Activated CD8-positive, alpha-beta memory T cell treated with anti-CD3 and anti-CD28 coated beads, Interleukin-2, amount 50 U/mL, for 1 hour (primary cell): ENCODE measurements at regions not wholly inside any gene's neighbourhood (a gene's known extent, or its start where the extent isn't known, plus 50 kb on each side); places are given as distances from the start of the nearest gene placed in this dataset.

Experiments
- DNase-seq: peaks from one replicate; pipeline ENCODE4 v3.0.0-alpha.2; 2020; ENCODE audit errors: extremely low read depth

DNA sequence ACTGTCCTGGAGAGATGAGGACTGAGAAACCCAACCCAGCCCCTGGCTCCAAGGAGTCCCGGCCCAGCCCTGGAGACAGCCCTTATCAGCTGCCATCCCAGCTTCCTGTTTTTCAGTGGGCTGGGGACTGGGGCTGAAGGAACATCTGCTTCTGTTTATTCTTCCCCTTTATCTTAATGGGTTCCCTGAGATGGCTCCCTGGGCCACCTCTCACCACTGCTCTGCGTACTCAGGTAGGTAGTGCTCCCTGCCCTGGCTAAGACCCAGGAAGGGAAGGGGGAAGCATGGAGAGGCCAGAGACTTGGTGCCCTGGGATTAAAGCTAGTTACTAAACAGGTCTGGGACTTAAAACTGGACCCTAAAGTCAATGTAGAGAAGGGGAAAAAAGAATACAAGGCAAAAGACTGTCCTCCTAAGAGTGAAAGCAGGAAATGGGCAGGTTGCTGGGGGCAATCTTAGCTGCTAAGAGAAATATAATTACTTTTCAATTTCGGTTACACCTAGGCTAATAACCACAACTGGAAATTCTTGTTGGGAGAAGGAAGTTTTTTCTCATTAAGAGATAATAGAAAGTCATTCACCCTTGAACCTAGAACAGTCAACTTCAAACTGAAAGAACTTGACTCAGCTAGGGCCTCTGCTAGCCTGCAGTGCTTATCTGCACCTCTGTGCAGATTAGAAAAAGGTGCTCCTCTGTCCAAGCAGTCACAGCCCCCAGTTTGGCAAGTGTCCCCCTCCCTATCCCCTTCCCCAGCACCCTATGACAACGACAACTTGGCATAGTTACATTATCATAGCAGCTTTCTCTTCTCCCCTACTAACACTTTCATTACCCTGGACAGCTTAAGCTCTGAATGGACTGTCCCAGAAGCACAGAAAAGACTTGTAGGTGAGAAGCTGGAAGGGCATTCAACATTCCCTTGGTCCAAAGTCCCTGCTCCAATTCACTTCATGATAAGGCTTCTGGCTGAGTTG lies 65.6 kb upstream of the KDM7A start:
- no peak for DNase-seq

DNA sequence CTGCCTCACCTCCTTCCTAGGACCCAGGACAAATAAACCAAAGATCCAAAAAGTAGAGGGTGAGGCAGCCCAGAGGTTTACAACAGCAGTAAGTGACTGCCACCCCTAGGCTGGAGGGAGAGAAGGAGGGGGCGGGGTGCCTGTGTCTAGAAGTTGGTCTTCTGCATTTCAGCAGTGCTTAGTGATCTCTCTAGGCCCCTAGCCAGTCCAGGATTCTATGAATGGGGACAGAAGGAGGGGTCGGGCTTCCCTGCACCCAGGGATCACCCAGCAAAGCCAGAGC lies 62.8 kb upstream of the KDM7A start:
- DNase-seq, result no peak

DNA sequence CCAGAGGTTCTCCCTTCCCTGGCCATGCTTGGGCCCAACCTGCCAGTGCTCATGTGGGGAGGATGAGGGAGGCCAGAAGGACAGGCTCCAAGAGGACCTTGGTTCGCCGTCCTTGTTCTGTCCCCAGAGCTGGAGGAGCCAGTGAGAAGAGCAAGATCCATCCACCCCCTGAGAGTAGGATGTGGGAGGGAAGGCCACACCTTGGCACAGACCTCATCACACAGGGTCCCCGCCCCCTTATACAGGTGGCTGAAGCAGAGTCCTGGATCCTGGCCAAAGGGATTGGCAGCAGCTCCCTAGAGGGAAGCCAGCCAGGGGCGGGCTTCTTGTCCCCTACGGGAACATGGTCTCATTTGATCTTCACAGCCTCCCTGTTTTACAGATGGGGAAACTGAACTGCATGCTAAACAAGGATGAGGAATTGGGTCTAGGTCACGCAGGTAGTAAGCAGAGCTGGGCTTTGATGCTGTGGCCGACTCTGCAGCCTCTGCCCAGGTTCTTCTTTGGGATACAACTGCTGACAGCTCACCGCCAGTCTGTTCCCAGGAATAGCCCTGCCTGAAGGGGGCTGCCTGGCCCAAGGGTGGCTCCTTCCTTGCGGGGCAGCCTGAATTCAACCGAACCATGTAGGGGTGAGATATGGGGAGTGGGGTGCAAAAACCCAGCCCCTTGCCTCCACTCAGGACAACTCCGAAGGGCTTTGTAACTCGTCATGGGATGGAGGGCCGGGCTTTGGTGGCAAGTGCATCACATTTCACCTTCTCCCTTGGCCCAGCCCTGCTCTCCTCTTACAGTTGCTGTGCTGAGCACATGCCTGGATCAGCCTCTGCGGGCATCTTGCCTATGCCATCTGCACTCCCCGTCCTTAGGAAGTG lies 62.2 kb upstream of the KDM7A start:
- DNase-seq, result no peak

DNA sequence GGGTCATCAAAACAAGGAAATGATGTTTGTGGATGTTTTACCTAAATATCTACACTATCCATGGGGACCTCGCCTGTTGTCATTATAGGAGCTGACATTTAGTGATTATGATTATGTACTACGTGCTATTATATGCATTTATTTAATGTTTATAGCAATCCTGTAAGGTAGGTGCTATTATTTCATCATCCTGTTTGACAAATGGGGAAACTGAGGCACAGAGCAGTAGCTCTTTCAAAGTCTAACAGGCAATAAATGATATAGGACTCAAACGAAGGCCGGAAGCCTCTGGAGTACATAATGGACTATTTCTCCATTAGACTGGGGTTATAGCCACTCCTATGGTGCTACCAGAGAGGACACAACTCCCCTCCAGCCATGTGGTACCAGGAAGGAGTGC lies 60.6 kb upstream of the KDM7A start:
- no peak for DNase-seq

DNA sequence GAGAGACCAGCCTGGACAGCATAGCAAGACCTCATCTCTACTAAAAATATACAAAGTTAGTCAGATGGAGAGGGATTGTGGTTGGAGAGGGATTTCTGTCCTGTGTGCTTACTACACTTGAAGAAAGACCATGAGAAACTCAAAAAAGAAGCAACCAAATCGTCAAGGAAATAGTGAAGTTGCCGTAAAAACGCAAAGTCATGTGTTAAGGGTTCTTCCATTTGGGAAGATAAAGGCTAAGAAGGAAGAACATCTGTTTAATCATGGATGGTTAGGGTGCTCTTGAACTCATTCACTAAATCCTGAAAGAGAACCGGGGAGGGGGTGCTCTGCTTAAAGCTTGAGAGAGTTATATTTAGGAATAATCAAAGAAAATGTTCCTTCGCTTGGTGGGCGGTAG lies 59.8 kb upstream of the KDM7A start:
- no peak for DNase-seq

DNA sequence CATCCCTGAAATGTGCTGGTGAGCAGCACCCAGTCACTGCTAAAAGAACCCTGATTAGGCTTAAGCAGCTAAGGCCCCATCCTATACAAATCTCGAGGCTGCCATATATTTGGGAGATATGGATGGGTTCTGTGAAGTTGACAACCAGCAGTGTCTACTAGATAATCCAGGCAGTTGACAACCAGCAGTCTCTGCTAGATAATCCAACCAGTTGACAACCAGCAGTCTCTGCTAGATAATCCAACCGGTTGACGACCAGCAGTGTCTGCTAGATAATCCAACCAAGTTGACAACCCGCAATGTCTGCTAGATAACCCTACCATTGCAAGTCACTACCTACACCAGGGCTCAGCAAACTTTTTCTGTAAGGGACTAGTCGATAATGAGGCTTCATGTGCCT lies 58.3 kb upstream of the KDM7A start:
- no peak for DNase-seq

DNA sequence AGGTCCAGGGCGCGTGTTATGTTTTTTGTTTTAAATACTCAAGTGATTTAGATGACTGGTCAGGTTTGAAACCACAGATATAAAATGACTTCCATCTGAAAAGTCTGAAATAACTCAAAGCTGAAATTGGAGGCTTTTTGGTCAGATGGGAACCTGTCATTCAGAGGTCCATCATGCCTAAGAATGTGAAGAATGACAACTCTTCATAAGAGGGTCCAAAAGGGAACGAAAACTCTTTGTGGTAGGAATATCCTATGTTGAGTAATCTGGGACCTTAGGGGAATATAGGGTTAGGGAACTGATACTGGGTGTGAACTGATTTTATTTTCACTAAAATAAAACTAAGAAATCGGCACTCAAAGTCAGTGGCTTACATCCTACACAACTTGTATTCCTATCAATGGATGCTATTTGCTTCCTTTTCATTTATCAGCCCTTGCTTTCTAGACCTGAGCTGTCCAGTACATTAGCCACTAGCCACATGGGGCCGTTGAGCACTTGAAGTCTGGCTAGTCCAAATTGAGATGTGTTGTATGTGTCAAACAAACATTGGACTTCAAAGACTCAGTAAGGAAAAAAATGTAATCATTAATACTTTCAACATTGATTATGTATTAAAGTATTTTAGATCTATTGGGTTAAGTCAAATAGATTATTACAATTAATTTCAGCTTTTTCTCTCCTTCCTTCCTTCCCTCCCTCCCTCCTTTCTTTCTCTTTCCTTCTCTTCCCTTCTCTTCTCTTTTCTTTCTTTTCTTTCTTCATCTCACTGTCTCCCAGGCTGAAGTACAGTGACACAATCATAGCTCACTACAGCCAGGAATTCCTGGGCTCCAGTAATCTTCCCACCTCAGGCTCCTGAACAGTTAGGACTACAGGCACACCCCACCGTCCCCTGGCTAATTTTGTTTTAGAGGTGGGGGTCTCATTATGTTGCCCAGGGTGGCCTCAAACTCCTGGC lies 56.5 kb upstream of the KDM7A start:
- DNase-seq, result no peak

DNA sequence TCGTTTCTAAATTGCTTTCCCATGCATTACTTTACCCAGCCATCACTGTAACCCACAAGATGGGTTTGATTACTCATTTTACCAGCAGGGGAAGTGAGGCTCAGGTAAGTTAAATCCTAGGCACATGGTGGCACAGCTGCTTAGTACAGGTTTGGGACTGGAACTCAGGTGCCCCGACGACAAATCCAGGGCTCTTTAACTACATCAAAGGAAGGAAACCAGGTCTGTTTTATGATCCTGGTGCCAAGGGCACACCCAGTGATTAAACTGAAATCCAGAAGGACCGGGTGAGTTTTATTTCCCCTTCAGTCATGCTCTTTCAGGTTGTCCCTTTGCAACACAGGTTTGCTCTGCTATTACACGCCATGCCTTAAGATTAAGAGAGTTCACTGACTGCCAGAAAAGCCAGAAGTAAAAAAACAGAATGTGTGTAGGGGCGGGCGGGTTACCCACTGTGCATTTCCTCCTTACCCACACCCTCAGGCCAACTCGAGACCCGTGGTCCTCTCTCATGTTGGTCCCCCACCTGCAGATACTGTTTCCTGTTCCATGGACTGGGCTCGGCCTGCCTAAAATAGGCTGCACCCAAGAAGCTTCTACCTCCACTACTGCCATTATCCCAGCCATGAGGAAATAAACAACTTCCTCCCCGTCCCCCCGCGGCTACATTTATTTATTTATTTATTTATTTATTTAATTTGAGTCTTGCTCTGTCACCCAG lies 55.1 kb upstream of the KDM7A start:
- peak; percentile 7 for DNase-seq

DNA sequence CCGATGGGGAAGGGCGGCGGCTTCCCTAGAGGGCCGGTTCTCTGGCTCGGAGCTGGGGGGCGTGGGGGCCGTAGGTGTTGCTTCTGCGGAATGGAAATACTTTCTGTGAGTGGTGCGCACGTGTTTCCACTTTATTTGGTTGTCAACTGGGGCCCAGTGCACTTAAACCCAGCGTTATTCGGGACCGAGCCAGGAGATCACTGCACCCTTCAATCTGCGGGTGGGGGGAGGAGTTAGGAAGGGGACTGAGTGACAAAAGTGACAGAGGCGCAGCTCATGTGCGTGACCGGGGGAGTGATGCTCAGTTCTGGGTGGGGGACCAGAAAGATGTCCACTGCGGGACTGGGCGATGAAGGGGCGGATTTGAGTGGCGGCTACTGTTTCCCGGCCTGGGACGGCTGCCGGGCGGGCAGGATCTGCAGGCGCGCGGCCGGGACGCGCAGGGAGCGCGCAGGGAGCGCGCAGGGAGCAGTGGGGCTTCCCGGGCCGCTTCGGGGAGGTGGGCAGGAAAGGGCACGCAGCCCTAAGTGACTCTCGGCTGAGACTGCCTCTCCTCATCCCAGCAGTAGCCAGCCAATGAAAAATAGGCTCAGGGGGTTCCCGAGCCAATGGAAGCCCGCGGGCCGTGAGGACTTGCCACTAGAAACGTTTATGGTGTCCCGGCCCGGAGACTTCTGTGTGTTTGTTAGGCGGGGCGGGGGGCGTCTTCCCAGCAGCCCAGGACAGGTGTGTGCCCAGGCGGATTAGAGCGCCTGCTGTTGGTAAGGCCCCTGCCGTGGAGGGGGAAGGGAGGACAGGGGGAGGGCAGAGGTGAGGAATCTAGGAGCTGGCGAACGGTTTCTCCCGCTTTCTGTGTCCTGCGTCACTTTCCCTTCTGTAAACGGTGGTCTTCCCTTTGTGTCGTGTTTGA lies 54.3 kb upstream of the KDM7A start:
- DNase-seq, result peak; percentile 43

DNA sequence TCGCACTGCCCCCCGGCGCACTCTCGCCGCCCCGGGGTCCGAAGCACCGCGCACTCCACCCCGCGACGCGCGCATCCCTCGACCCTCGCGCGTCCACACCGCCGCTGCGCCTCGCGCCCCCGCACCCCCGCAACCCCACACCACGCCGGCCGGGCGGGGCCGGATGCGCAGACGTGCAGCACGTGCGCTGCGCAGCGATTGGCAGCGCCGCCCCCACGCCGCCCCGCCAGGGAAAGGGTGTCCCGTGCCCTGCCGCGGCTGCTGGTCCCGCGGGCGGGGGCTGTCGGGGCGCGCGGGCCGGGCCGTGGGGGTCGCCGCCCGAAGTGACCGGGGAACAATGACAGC lies 53.7 kb upstream of the KDM7A start:
- DNase-seq, result peak; percentile 46

DNA sequence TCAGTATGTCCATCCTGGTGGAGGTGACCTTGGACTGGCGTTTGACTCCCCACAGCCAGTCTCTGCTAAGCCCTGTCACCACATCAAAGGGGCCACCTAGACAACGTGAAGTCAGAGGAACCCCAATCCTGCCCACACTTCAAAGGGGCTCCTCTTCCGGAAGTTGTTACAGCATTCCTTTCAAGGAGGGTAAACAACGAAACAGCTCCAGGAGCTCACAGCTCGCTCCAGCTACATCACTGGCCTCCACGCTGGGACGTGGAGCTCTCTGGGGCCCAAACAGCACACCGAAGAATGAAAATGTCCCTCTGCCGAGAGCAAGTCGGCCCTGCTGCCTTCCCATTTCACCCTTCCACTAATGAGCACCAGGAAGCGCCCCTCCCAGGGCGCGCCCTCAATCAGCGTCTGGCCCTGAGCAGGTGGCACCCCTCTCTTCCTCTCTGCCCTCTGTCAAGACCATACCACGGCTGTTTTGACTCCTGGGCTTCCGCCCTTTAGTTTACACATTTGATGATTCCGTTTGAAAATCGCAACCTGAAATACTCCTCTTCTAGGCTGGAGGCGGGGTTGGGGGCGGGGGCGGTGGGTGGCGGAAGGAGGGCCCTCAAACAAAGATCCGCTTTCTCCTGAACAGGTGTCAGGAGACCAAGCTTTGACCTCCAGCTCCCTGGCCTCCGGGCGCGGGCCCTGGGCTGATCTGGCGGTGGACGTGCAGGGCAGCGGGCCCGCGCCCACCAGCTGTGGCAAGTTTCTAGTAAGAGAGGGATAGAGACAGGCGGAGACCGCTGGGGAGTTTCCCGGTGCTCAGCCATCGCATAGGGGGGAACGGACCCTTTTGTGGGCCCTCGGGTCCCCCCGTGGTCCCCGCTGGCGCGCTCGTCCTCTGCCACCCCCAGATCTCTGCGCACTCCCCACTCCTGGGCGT lies 53.1 kb upstream of the KDM7A start:
- DNase-seq, result peak; percentile 53

DNA sequence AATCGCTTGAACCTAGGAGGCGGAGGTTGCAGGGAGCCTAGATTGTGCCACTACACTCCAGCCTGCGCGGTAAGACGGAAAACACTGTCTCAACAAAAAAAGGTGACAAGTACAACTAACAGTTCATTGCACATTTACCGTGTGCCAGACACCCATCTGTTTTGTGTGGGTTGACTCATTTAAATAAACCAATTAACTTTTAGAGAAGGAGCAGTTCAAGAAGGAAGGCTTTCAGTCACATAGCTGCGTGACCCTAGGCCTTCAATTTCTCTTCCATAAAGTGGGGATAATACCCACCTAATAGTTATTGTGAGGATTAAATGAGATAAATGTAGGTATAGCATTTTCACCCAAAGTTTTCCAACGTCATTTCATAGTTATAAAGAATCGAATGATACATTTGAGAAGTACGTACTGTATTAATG lies 52.3 kb upstream of the KDM7A start:
- DNase-seq, result peak; percentile 4
